ENCODE measurements at regions not wholly inside any gene's neighbourhood (a gene's known extent, or its start where the extent isn't known, plus 50 kb on each side); places are given as distances from the start of the nearest gene placed in this dataset.
A peak's percentile ranks its signal among the peaks of the same experiment; 100 is the strongest.

- no peak for TF ChIP-seq CTCF (IDR thresholded peaks at IDR 0.05; ENCODE audit: control insufficient read depth, extremely low read depth, insufficient read depth)
- no peak overlapping the region for H3K4me3 ChIP-seq (ENCODE audit: low read depth, low read length)
- no peak for DNase-seq (ENCODE audit: low read depth)
These were observed 366.9 kb upstream of the IGFBP3 start for GRCh38 chr7:46288010-46288409.

GRCh38 chr7:46286957-46287356, 365.9 kb upstream of the IGFBP3 start:
- no peak overlapping the region for H3K4me3 ChIP-seq (ENCODE audit: low read depth, low read length)
- DNase-seq (ENCODE audit: low read depth), result no peak
- no peak for TF ChIP-seq CTCF (IDR thresholded peaks at IDR 0.05; ENCODE audit: control insufficient read depth, extremely low read depth, insufficient read depth)

GRCh38 chr7:46286356-46286755, 365.3 kb upstream of the IGFBP3 start:
- no peak for DNase-seq (ENCODE audit: low read depth)
- H3K4me3 ChIP-seq (ENCODE audit: low read depth, low read length), result no peak overlapping the region
- TF ChIP-seq CTCF (IDR thresholded peaks at IDR 0.05; ENCODE audit: control insufficient read depth, extremely low read depth, insufficient read depth), result no peak

GRCh38 chr7:46285878-46286277, 364.8 kb upstream of the IGFBP3 start:
- H3K4me3 ChIP-seq (ENCODE audit: low read depth, low read length), result no peak overlapping the region
- no peak for DNase-seq (ENCODE audit: low read depth)
- no peak for TF ChIP-seq CTCF (IDR thresholded peaks at IDR 0.05; ENCODE audit: control insufficient read depth, extremely low read depth, insufficient read depth)

- no peak for TF ChIP-seq CTCF (IDR thresholded peaks at IDR 0.05; ENCODE audit: control insufficient read depth, extremely low read depth, insufficient read depth)
These were observed 362.8 kb upstream of the IGFBP3 start for GRCh38 chr7:46283852-46284251.

GRCh38 chr7:46282155-46282554, 361.1 kb upstream of the IGFBP3 start:
- DNase-seq (ENCODE audit: low read depth), result no peak
- H3K4me3 ChIP-seq (ENCODE audit: low read depth, low read length), result no peak overlapping the region
- no peak for TF ChIP-seq CTCF (IDR thresholded peaks at IDR 0.05; ENCODE audit: control insufficient read depth, extremely low read depth, insufficient read depth)

More at GRCh38 chr7:46283852-46284251, 362.8 kb upstream of the IGFBP3 start:
- H3K4me3 ChIP-seq (ENCODE audit: low read depth, low read length), result no peak overlapping the region
- DNase-seq (ENCODE audit: low read depth), result no peak

- no peak for TF ChIP-seq CTCF (IDR thresholded peaks at IDR 0.05; ENCODE audit: control insufficient read depth, extremely low read depth, insufficient read depth)
- no peak overlapping the region for H3K4me3 ChIP-seq (ENCODE audit: low read depth, low read length)
- peak; percentile 61 for DNase-seq (ENCODE audit: low read depth)
These were observed 360.0 kb upstream of the IGFBP3 start for GRCh38 chr7:46281071-46281470.
